Smooth muscle cell (in vitro differentiated cells): ENCODE measurements at regions not wholly inside any gene's neighbourhood (a gene's known extent, or its start where the extent isn't known, plus 50 kb on each side); places are given as distances from the start of the nearest gene placed in this dataset.

Experiments
- DNase-seq: peaks from one replicate; lab custom pipeline; 2025; ENCODE audit not compliant: unreplicated experiment; lab: John Stamatoyannopoulos, UW
- H2AFZ ChIP-seq: fragments of 200-600 bp; sonication (generic); 2 replicates; pipeline ENCODE4 v1.6.0; 2016; ENCODE audit warnings: antibody characterized with exemption, low read depth, mild to moderate bottlenecking
- H3F3A ChIP-seq: fragments of 200-600 bp; sonication (generic); 2 replicates; pipeline ENCODE4 v1.6.0; 2017; ENCODE audit warnings: antibody characterized with exemption, low read depth
- H3K27ac ChIP-seq: fragments of 200-600 bp; sonication (generic); 2 replicates; pipeline ENCODE4 v1.5.1; 2016; ENCODE audit warnings: low read depth, mild to moderate bottlenecking
- H3K27me3 ChIP-seq: fragments of 200-600 bp; sonication (generic); 2 replicates; pipeline ENCODE4 v1.6.1; 2016; ENCODE audit warnings: low read depth, mild to moderate bottlenecking
- H3K36me3 ChIP-seq: fragments of 200-600 bp; sonication (generic); 2 replicates; pipeline ENCODE4 v1.5.1; 2016; ENCODE audit warnings: low read depth
- H3K4me1 ChIP-seq: fragments of 200-600 bp; sonication (generic); 2 replicates; pipeline ENCODE4 v1.5.1; 2016; ENCODE audit warnings: low read depth
- H3K4me2 ChIP-seq: fragments of 200-600 bp; sonication (generic); 2 replicates; pipeline ENCODE4 v1.6.0; 2016; ENCODE audit warnings: mild to moderate bottlenecking
- H3K4me3 ChIP-seq: fragments of 200-600 bp; sonication (generic); 2 replicates; pipeline ENCODE4 v1.5.1; 2016; ENCODE audit warnings: mild to moderate bottlenecking
- H3K79me2 ChIP-seq: fragments of 200-600 bp; sonication (generic); 2 replicates; pipeline ENCODE4 v1.6.0; 2016; ENCODE audit warnings: low read depth, mild to moderate bottlenecking
- H3K9ac ChIP-seq: fragments of 200-600 bp; sonication (generic); 2 replicates; pipeline ENCODE4 v1.6.0; 2016; ENCODE audit warnings: low read depth
- H3K9me3 ChIP-seq: fragments of 200-600 bp; sonication (generic); replicated peaks from 2 replicates; pipeline ENCODE4 v1.5.1; 2016; ENCODE audit warnings: low read depth
- H4K20me1 ChIP-seq: fragments of 200-600 bp; sonication (generic); 2 replicates; pipeline ENCODE4 v1.6.0; 2016; ENCODE audit warnings: low read depth
- WGBS: methylation state at CpG from one replicate; pipeline ENCODE4 v1.1.7; 2016; ENCODE audit warnings: low lambda C conversion rate; 5-methylcytosine and 5-hydroxymethylcytosine counted together
- TF ChIP-seq, protein P1 (sequence below): fragments of 200-600 bp; sonication (generic); IDR thresholded peaks from 2 replicates; pipeline ENCODE4 v1.5.1; 2017; ENCODE audit warnings: borderline replicate concordance, mild to moderate bottlenecking, antibody characterized with exemption; ENCODE audit not compliant: insufficient read depth, poor library complexity, severe bottlenecking

DNA sequence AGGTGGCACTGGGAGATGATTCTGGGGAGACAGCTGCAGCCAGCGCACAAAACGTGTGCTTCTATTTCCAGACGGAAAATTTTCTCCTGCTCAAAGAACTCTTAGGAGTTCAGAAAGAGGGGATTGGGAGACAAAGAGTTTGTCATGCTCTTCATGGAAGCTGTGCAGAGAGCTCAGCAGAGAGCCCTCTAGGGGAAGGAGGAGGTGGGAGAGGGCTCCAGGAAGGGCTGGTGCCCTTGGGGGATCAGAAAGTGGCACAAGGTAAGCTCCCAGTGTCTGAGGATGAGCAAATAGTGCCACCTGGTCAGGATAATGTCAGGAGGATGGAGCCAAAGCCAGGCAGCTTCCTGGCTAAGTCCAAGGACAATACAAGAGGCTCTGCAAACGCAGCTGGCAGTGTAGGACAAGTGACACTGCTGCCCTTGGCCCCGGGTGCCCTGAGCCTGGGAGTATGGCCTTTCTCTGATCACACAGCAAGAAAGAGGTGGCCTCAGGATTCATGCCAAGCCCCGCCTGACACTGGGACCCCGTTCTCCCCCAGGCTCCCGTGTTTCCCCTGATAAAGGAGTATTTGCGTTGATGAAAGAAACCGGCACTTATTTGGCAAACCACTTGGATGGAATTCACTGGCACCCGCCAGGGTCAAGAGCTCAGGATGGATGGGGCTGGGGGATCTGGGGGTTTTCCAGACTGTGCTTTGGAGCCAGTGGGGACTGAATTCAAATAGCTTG, 254.0 kb downstream of the PTPRU start:
- Histone ChIP-seq H3K27me3 (peaks cover 4% of the 10 kb centered on the region), H3K36me3 (no peaks in the 10 kb centered on the region), H3K4me1 (no peaks in the 10 kb centered on the region), H2AFZ (no peak overlapping the region), H3K79me2 (no peaks in the 10 kb centered on the region), H3K4me3 (no peak overlapping the region), H3K4me2 (no peak overlapping the region), H3K27ac (no peak overlapping the region), H3K9me3 (no peaks in the 10 kb centered on the region), H3K9ac (no peak overlapping the region), H3F3A (no peaks in the 10 kb centered on the region), H4K20me1 (no peaks in the 10 kb centered on the region)
- DNase-seq: no peak
- WGBS: 84% methylated on average over 11 of the region's 11 CpGs
- TF ChIP-seq, protein P1, sequence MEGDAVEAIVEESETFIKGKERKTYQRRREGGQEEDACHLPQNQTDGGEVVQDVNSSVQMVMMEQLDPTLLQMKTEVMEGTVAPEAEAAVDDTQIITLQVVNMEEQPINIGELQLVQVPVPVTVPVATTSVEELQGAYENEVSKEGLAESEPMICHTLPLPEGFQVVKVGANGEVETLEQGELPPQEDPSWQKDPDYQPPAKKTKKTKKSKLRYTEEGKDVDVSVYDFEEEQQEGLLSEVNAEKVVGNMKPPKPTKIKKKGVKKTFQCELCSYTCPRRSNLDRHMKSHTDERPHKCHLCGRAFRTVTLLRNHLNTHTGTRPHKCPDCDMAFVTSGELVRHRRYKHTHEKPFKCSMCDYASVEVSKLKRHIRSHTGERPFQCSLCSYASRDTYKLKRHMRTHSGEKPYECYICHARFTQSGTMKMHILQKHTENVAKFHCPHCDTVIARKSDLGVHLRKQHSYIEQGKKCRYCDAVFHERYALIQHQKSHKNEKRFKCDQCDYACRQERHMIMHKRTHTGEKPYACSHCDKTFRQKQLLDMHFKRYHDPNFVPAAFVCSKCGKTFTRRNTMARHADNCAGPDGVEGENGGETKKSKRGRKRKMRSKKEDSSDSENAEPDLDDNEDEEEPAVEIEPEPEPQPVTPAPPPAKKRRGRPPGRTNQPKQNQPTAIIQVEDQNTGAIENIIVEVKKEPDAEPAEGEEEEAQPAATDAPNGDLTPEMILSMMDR: no peak

DNA sequence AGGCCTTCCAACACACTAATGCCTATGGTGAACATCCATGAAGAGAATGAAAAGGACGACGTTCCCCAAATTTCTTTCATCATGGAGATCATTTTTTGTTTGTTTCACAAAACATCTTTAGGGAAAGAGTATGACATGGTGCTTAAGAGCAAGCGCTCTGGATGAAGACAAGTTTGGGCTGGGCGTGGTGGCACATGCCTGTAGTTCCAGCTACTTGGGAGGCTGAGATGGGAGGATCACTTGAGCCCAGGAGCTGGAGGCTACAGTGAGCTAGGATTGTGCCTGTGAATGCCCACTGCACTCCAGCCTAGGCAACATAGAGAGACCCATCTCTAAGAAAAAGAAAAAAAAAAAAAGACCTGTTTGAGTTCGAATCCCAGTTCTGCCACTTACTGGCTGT, 253.1 kb downstream of the PTPRU start:
- Histone ChIP-seq H4K20me1 (no peaks in the 10 kb centered on the region), H3K79me2 (no peaks in the 10 kb centered on the region), H3K36me3 (no peaks in the 10 kb centered on the region), H3K4me2 (no peak overlapping the region), H3K9me3 (no peaks in the 10 kb centered on the region), H3K4me3 (no peak overlapping the region), H3K9ac (no peak overlapping the region), H3F3A (no peaks in the 10 kb centered on the region), H3K27me3 (peaks cover 4% of the 10 kb centered on the region), H2AFZ (no peak overlapping the region), H3K4me1 (no peaks in the 10 kb centered on the region), H3K27ac (no peak overlapping the region)
- DNase-seq: no peak
- 95% methylated on average over 5 of the region's 5 CpGs for WGBS
- TF ChIP-seq, protein P1: no peak

DNA sequence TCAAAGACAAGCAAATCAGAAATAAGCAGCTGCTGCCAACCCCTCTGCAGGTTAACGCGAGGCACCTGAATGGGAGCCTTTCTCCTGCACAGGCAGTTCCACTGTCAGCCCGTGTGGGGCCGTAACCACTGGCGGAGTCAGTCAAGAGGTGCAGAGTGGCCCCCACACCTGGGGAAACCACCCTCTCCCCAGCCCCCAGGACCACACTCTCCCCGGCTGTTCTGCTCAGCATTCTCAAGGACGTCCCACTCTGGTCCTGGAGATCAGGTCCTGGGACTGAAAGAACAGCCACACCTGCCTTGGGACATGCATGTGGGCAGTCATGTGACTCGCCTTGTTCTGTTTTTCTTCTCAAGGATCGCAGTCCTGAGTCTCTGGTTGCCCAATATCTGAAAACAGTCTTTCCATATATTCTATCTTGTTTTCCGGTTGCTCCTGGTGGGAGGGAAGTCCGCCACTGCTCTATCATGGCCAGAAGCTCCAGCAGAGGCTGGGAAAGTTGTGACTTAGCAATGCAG, 252.5 kb downstream of the PTPRU start:
- H3K27me3 ChIP-seq: peaks cover 6% of the 10 kb centered on the region
- H3K79me2 ChIP-seq: no peaks in the 10 kb centered on the region
- no peaks in the 10 kb centered on the region for H4K20me1 ChIP-seq
- H3K9me3 ChIP-seq: no peaks in the 10 kb centered on the region
- H3K4me3 ChIP-seq: no peak overlapping the region
- TF ChIP-seq, protein P1: no peak
- H3K27ac ChIP-seq: no peak overlapping the region
- no peak overlapping the region for H3K4me2 ChIP-seq
- H2AFZ ChIP-seq: no peak overlapping the region
- no peaks in the 10 kb centered on the region for H3K4me1 ChIP-seq
- WGBS: 87% methylated on average over 11 of the region's 11 CpGs
- H3K36me3 ChIP-seq: no peaks in the 10 kb centered on the region
- DNase-seq: no peak
- no peak overlapping the region for H3K9ac ChIP-seq
- no peaks in the 10 kb centered on the region for H3F3A ChIP-seq
